Stomach (tissue), 4 donors: ENCODE measurements at regions not wholly inside any gene's neighbourhood (a gene's known extent, or its start where the extent isn't known, plus 50 kb on each side); places are given as distances from the start of the nearest gene placed in this dataset.

ENCODE experiments used
- CTCF ChIP-seq, 7 experiments: fragments of 450-650 bp in 4 of 7; fragments of 200-600 bp in 3 of 7; sonication (generic) in 3 of 7; IDR thresholded peaks; one replicate each; pipeline ENCODE4 v1.5.1; 2016 to 2019; ENCODE audit warnings: antibody characterized with exemption in 7 of 7, control low read depth in 2 of 7, mild to moderate bottlenecking in 1 of 7
- POLR2A ChIP-seq, 4 donors: fragments of 450-650 bp; IDR thresholded peaks; one replicate each; pipeline ENCODE4 v1.6.1; 2016; ENCODE audit warnings: antibody characterized with exemption in 4 of 4, control low read depth in 2 of 4, mild to moderate bottlenecking in 1 of 4, moderate library complexity in 1 of 4

- TF ChIP-seq CTCF (IDR thresholded peaks at IDR 0.05), result no peak
- TF ChIP-seq POLR2A (IDR thresholded peaks at IDR 0.05), result no peak
Observed at GRCh38 chrX:42047886-42048285, 124.5 kb upstream of the CASK start.
